Tibial nerve (tissue), 4 donors: ENCODE measurements at regions not wholly inside any gene's neighbourhood (a gene's known extent, or its start where the extent isn't known, plus 50 kb on each side); places are given as distances from the start of the nearest gene placed in this dataset.

Experiments used
- DNase-seq, 2 donors: peaks; one replicate each; pipeline ENCODE4 v3.0.0-alpha.2; 2019; ENCODE audit warnings: low spot score in 2 of 2
- H3K27ac ChIP-seq, 4 donors: fragments of 200-600 bp; sonication (generic) in 3 of 4; one replicate each; pipeline ENCODE4 v1.5.1; 2017 to 2019; ENCODE audit warnings: mild to moderate bottlenecking in 1 of 4
- H3K27me3 ChIP-seq, 2 donors: fragments of 200-600 bp; sonication (generic) in 1 of 2; one replicate each; pipeline versions ENCODE4 v1.5.1 to v1.6.0; 2017 to 2019
- H3K36me3 ChIP-seq, 3 donors: fragments of 200-600 bp; sonication (generic); one replicate each; pipeline ENCODE4 v1.5.1; 2018 to 2019
- H3K4me1 ChIP-seq, 4 donors: fragments of 200-600 bp; sonication (generic) in 3 of 4; one replicate each; pipeline ENCODE4 v1.5.1; 2017 to 2019
- H3K4me3 ChIP-seq, 4 donors: fragments of 200-600 bp; sonication (generic) in 3 of 4; one replicate each; pipeline ENCODE4 v1.5.1; 2017 to 2019; ENCODE audit warnings: mild to moderate bottlenecking in 1 of 4, moderate library complexity in 1 of 4
- H3K9me3 ChIP-seq, 4 donors: fragments of 200-600 bp; sonication (generic) in 3 of 4; one replicate each; pipeline ENCODE4 v1.5.1; 2017 to 2019
- CTCF ChIP-seq, 5 experiments: fragments of 200-600 bp in 3 of 5; fragments of 450-650 bp in 2 of 5; sonication (generic) in 3 of 5; IDR thresholded peaks; one replicate each; pipeline ENCODE4 v1.5.1; 2016 to 2019; ENCODE audit warnings: antibody characterized with exemption in 5 of 5, mild to moderate bottlenecking in 3 of 5, moderate library complexity in 2 of 5
- EP300 ChIP-seq, 2 donors: sonication (generic); formaldehyde crosslinking; IDR thresholded peaks; one replicate each; pipeline ENCODE4 v1.6.1; 2017; ENCODE audit warnings: antibody characterized with exemption in 2 of 2, mild to moderate bottlenecking in 1 of 2
- POLR2A ChIP-seq, 2 donors: fragments of 450-650 bp; IDR thresholded peaks; one replicate each; pipeline ENCODE4 v1.6.1; 2017; ENCODE audit warnings: antibody characterized with exemption in 2 of 2, mild to moderate bottlenecking in 2 of 2, moderate library complexity in 2 of 2
- WGBS, 2 donors: methylation state at CpG; one replicate each; pipeline ENCODE4 v1.1.5; 2018; 5-methylcytosine and 5-hydroxymethylcytosine counted together

GRCh38 chr19:32061315-32061714 is 284.1 kb upstream of the ZNF507 start:
- no peaks in the 10 kb centered on the region for H3K36me3 ChIP-seq
- no peaks in the 10 kb centered on the region for H3K9me3 ChIP-seq
- DNase-seq = no peak
- no peak overlapping the region for H3K27ac ChIP-seq
- TF ChIP-seq CTCF (IDR thresholded peaks at IDR 0.05) (no peak), POLR2A (IDR thresholded peaks at IDR 0.05) (no peak), EP300 (IDR thresholded peaks at IDR 0.05) (no peak)
- 87 to 100% methylated on average over 1 of the region's 1 CpG for WGBS, 2 donors
- H3K4me1 ChIP-seq = no peaks in the 10 kb centered on the region
- H3K27me3 ChIP-seq = no peaks in the 10 kb centered on the region
- H3K4me3 ChIP-seq = no peak overlapping the region

DNA sequence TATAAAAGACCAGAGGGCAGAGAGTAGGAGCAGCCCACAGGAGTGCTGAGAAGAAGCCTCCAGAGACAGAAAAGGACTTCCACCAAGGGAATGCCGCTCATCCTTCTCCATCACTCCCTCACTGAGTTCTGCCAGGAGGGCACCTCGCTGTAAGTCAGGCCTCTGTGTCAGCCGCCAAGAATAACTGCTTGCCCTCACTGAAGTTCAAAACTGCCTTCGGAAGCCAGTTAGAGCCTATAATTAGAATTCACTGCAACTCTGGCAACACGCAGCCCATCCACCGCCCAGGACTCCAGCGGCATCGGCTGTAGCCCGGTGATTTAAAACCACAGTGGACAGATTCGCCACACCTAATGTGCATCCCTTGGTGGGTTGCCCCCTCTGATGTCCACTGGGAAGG is 281.8 kb upstream of the ZNF507 start:
- no peak for DNase-seq
- H3K9me3 ChIP-seq = no peaks in the 10 kb centered on the region
- H3K4me1 ChIP-seq = no peaks in the 10 kb centered on the region
- H3K36me3 ChIP-seq = no peaks in the 10 kb centered on the region
- no peak for TF ChIP-seq EP300 (IDR thresholded peaks at IDR 0.05)
- no peak for TF ChIP-seq CTCF (IDR thresholded peaks at IDR 0.05)
- TF ChIP-seq POLR2A (IDR thresholded peaks at IDR 0.05) = no peak
- H3K27ac ChIP-seq = no peak overlapping the region
- 72 to 75% methylated on average over 10 of the region's 10 CpGs for WGBS, 2 donors
- H3K4me3 ChIP-seq = no peak overlapping the region
- H3K27me3 ChIP-seq = no peaks in the 10 kb centered on the region

DNA sequence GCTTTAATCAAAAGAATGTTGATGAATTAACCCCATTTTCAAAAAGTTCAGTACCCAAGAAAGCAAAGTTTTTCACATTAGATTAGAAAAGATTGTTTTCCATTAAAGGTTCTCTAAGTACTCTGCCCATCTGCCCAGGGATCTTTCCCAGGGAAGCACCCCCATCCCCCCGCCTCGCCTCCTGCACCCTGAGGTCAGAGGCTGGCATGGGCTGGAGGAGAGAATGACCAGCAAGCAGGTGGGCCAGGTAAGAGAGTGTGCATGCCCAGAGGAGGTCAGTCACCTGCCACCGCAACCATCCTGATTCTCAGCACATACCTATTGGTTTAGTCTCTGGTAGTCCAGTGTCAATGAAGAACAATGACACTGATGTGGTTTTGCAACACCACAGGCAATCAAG is 279.4 kb upstream of the ZNF507 start:
- 94 to 98% methylated on average over 3 of the region's 3 CpGs for WGBS, 2 donors
- TF ChIP-seq POLR2A (IDR thresholded peaks at IDR 0.05) (no peak), EP300 (IDR thresholded peaks at IDR 0.05) (no peak), CTCF (IDR thresholded peaks at IDR 0.05) (no peak)

DNA sequence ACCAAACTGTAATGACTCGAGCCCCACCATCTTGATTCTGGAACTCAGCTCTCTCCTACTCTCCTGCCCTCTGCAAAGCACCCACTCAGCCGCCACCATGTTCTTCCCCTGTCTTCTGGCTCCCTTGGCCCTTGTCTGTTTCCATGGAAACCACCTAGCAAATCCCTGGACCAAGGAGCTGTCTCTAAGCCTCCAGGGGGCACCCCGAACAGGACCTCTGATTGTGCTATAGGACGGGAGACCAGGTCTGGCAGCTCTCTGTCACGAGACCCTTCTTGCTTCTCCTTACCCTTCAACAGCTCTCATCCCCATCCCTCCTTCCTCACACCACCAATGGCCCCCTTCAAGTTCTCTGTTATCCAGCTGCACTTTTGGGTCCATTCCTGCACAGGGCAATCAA is 277.7 kb upstream of the ZNF507 start:
- no peaks in the 10 kb centered on the region for H3K36me3 ChIP-seq
- no peaks in the 10 kb centered on the region for H3K4me1 ChIP-seq
- DNase-seq = no peak
- TF ChIP-seq POLR2A (IDR thresholded peaks at IDR 0.05) (no peak), CTCF (IDR thresholded peaks at IDR 0.05) (no peak), EP300 (IDR thresholded peaks at IDR 0.05) (no peak)
- H3K27ac ChIP-seq = no peak overlapping the region
- no peak overlapping the region for H3K4me3 ChIP-seq
- WGBS, 2 donors = 63 to 65% methylated on average over 5 of the region's 5 CpGs
- no peaks in the 10 kb centered on the region for H3K27me3 ChIP-seq
- no peaks in the 10 kb centered on the region for H3K9me3 ChIP-seq

More for the DNA sequence above, 279.4 kb upstream of the ZNF507 start:
- H3K27ac ChIP-seq = no peak overlapping the region
- H3K27me3 ChIP-seq = no peaks in the 10 kb centered on the region
- no peaks in the 10 kb centered on the region for H3K9me3 ChIP-seq
- H3K4me1 ChIP-seq = no peaks in the 10 kb centered on the region
- DNase-seq = no peak
- no peaks in the 10 kb centered on the region for H3K36me3 ChIP-seq
- no peak overlapping the region for H3K4me3 ChIP-seq

DNA sequence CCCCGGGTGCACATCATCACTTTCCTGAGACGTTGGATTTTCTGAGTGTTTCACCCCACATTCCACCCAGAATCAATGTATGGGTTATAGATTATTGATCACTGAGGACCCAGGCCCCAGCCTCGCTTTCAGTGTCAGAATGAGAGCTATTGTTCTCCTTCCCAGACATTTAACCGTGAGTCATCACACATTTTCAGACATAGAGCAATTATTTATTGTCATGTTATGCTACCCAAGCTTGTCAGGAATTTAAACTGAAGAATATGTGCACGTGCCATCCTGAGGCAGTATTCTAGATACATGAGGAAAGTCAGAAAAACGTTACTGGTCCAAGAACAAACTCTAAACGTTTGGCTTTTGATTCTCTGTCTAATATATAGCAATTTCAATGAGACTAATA is 276.6 kb upstream of the ZNF507 start:
- no peak for DNase-seq
- no peak overlapping the region for H3K27ac ChIP-seq

More for the DNA sequence above, 276.6 kb upstream of the ZNF507 start:
- TF ChIP-seq POLR2A (IDR thresholded peaks at IDR 0.05) = no peak
- TF ChIP-seq CTCF (IDR thresholded peaks at IDR 0.05) = no peak
- TF ChIP-seq EP300 (IDR thresholded peaks at IDR 0.05) = no peak
- 41 to 47% methylated on average over 7 of the region's 7 CpGs for WGBS, 2 donors
- Histone ChIP-seq H3K4me3 (no peak overlapping the region), H3K9me3 (no peaks in the 10 kb centered on the region), H3K4me1 (no peaks in the 10 kb centered on the region), H3K27me3 (no peaks in the 10 kb centered on the region), H3K36me3 (no peaks in the 10 kb centered on the region)
